ENCODE measurements at regions not wholly inside any gene's neighbourhood (a gene's known extent, or its start where the extent isn't known, plus 50 kb on each side); places are given as distances from the start of the nearest gene placed in this dataset.

- no peak for DNase-seq
Measured at GRCh38 chr2:128789221-128789620, 470.6 kb upstream of the HS6ST1 start.

- no peak for DNase-seq
Measured at GRCh38 chr2:128789776-128790455, 471.2 kb upstream of the HS6ST1 start.

GRCh38 chr2:128790541-128791001 lies 471.9 kb upstream of the HS6ST1 start:
- no peak for DNase-seq

GRCh38 chr2:128791120-128791984 lies 472.7 kb upstream of the HS6ST1 start:
- DNase-seq = no peak

GRCh38 chr2:128791985-128792320 lies 473.3 kb upstream of the HS6ST1 start:
- no peak for DNase-seq

GRCh38 chr2:128792476-128793054 lies 473.9 kb upstream of the HS6ST1 start:
- DNase-seq = no peak

- no peak for DNase-seq
Measured at GRCh38 chr2:128793404-128793803, 474.7 kb upstream of the HS6ST1 start.

- no peak for DNase-seq
Measured at GRCh38 chr2:128794285-128794684, 475.6 kb upstream of the HS6ST1 start.

GRCh38 chr2:128796321-128796720 lies 477.7 kb upstream of the HS6ST1 start:
- no peak for DNase-seq

- DNase-seq = no peak
Measured at GRCh38 chr2:128797092-128797491, 478.4 kb upstream of the HS6ST1 start.

GRCh38 chr2:128797533-128797932 lies 478.9 kb upstream of the HS6ST1 start:
- DNase-seq = no peak

GRCh38 chr2:128797937-128798336 lies 479.3 kb upstream of the HS6ST1 start:
- no peak for DNase-seq

GRCh38 chr2:128798502-128799283 lies 480.0 kb upstream of the HS6ST1 start:
- no peak for DNase-seq

- no peak for DNase-seq
Measured at GRCh38 chr2:128799284-128799552, 480.6 kb upstream of the HS6ST1 start.

GRCh38 chr2:128799730-128800129 lies 481.1 kb upstream of the HS6ST1 start:
- DNase-seq = no peak

GRCh38 chr2:128801576-128801975 lies 482.9 kb upstream of the HS6ST1 start:
- no peak for DNase-seq

GRCh38 chr2:128803222-128803621 lies 484.6 kb upstream of the HS6ST1 start:
- DNase-seq = no peak

- DNase-seq = no peak
Measured at GRCh38 chr2:128805237-128805636, 486.6 kb upstream of the HS6ST1 start.

GRCh38 chr2:128805918-128806317 lies 487.2 kb upstream of the HS6ST1 start:
- no peak for DNase-seq

- no peak for DNase-seq
Measured at GRCh38 chr2:128807317-128807716, 488.6 kb upstream of the HS6ST1 start.

- no peak for DNase-seq
Measured at GRCh38 chr2:128808462-128809258, 490.0 kb upstream of the HS6ST1 start.

GRCh38 chr2:128809259-128809636 lies 490.6 kb upstream of the HS6ST1 start:
- no peak for DNase-seq

GRCh38 chr2:128809880-128810279 lies 491.2 kb upstream of the HS6ST1 start:
- DNase-seq = no peak

All from activated gamma-delta T cell treated with Interleukin-2 at 50 U/mL for 16 hours (primary cell).